Lower lobe of right lung (tissue), 2 donors: ENCODE measurements at regions not wholly inside any gene's neighbourhood (a gene's known extent, or its start where the extent isn't known, plus 50 kb on each side); places are given as distances from the start of the nearest gene placed in this dataset.

Experiments used
- ATAC-seq, 2 donors: fragments of 200-7000 bp; cut with Tn5 transposase; one replicate each; pipeline ENCODE4 v1.9.1; 2020 to 2022; ENCODE audit warnings: mild to moderate bottlenecking in 2 of 2, moderate library complexity in 2 of 2
- DNase-seq: peaks from one replicate; pipeline ENCODE4 v3.0.0-alpha.2; 2020
- H3K27ac ChIP-seq: fragments of 200-600 bp; one replicate; pipeline ENCODE4 v1.8.0; 2022
- H3K27me3 ChIP-seq: fragments of 200-600 bp; one replicate; pipeline ENCODE4 v1.8.0; 2022; ENCODE audit warnings: low read depth
- H3K36me3 ChIP-seq: fragments of 200-600 bp; one replicate; pipeline ENCODE4 v1.8.0; 2022; ENCODE audit warnings: mild to moderate bottlenecking
- H3K4me1 ChIP-seq: fragments of 200-600 bp; one replicate; pipeline ENCODE4 v1.8.0; 2022
- H3K4me3 ChIP-seq: fragments of 200-600 bp; one replicate; pipeline ENCODE4 v1.8.0; 2022; ENCODE audit warnings: mild to moderate bottlenecking
- H3K9me3 ChIP-seq: fragments of 200-600 bp; one replicate; pipeline ENCODE4 v1.8.0; 2022
- CTCF ChIP-seq: fragments of 200-600 bp; IDR thresholded peaks from one replicate; pipeline ENCODE4 v1.8.0; 2022; ENCODE audit warnings: antibody characterized with exemption, mild to moderate bottlenecking
- intact Hi-C: fragments of 100-400 bp; cut with DNase I; formaldehyde crosslinking; loops from one replicate; pipeline ENCODE4 v1.11.0; 2022
- donor health status: DM: no; HTN: yes; CAD: no; lungs with severe emphysema.

- intact Hi-C loops: no loop called here
- TF ChIP-seq CTCF: no peak
- H3K4me1 ChIP-seq: no peaks in the 10 kb centered on the region
- H3K4me3 ChIP-seq: no peak overlapping the region
- H3K36me3 ChIP-seq: no peaks in the 10 kb centered on the region
- no peaks in the 10 kb centered on the region for H3K27me3 ChIP-seq
- DNase-seq: no peak
- no peak for ATAC-seq
- no peak overlapping the region for H3K27ac ChIP-seq
- no peaks in the 10 kb centered on the region for H3K9me3 ChIP-seq
Measured at GRCh38 chr9:1717882-1718281, 297.3 kb upstream of the SMARCA2 start.

DNA sequence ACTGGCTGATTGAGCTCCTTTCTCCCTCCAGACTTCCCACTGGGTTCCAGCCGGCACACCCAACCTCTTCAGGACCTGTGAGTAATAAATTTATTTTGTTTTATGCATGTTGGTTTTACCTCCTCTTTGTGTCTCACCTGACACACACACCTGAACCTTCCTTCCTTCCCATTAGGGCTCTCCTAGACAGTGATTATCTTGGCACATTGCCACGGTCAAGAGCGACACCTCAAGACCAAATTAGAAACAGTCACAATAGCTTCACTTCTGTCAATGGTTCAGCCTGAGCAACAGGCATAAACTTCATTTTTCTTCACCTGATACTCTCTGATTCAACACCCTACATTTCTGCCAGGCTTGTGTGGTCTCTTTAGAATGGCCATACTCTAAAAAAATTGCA is 296.3 kb upstream of the SMARCA2 start:
- no peak for DNase-seq
- Histone ChIP-seq H3K4me3 (no peak overlapping the region), H3K9me3 (no peaks in the 10 kb centered on the region), H3K27ac (no peak overlapping the region), H3K36me3 (no peaks in the 10 kb centered on the region), H3K4me1 (no peaks in the 10 kb centered on the region), H3K27me3 (no peaks in the 10 kb centered on the region)
- ATAC-seq: no peak
- TF ChIP-seq CTCF: no peak
- intact Hi-C loops: no loop called here

GRCh38 chr9:1721196-1721595 is 294.0 kb upstream of the SMARCA2 start:
- no peak for ATAC-seq
- H3K27me3 ChIP-seq: no peaks in the 10 kb centered on the region
- no peak overlapping the region for H3K27ac ChIP-seq
- no peak for DNase-seq
- H3K9me3 ChIP-seq: no peaks in the 10 kb centered on the region
- no peak overlapping the region for H3K4me3 ChIP-seq
- no peaks in the 10 kb centered on the region for H3K4me1 ChIP-seq
- intact Hi-C loops: no loop called here
- no peak for TF ChIP-seq CTCF
- no peaks in the 10 kb centered on the region for H3K36me3 ChIP-seq

DNA sequence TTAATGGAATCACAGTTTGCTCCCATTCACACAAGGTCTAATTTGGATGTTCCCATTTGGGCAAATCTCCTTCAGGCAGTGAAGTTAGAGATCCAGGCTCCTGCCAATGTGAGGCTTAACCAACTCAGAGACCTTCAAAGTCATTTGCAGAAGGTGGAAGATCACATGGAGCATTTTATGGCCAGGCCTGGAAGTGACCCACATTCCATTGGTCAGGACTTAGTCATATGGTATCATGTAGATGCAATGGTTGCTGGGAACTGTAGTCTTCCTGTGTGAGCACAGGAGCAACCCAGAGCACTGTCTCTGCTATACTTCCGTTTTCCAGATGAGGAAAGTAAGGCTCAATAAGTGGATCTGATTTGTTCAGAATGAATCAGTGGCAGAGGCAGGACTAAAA is 292.7 kb upstream of the SMARCA2 start:
- H3K4me3 ChIP-seq: no peak overlapping the region
- no peaks in the 10 kb centered on the region for H3K4me1 ChIP-seq
- no peak overlapping the region for H3K27ac ChIP-seq
- H3K36me3 ChIP-seq: no peaks in the 10 kb centered on the region
- DNase-seq (no peak), ATAC-seq (no peak)
- no peaks in the 10 kb centered on the region for H3K27me3 ChIP-seq
- intact Hi-C loops: no loop called here
- H3K9me3 ChIP-seq: no peaks in the 10 kb centered on the region
- no peak for TF ChIP-seq CTCF

GRCh38 chr9:1723522-1724015 is 291.6 kb upstream of the SMARCA2 start:
- intact Hi-C loops: no loop called here
- no peaks in the 10 kb centered on the region for H3K36me3 ChIP-seq
- TF ChIP-seq CTCF: no peak

More at GRCh38 chr9:1723522-1724015, 291.6 kb upstream of the SMARCA2 start:
- H3K4me1 ChIP-seq: no peaks in the 10 kb centered on the region
- no peak overlapping the region for H3K27ac ChIP-seq
- ATAC-seq (no peak), DNase-seq (no peak)
- H3K9me3 ChIP-seq: no peaks in the 10 kb centered on the region
- H3K27me3 ChIP-seq: no peaks in the 10 kb centered on the region
- H3K4me3 ChIP-seq: no peak overlapping the region
